Medulla oblongata (tissue), 1 donor: ENCODE measurements at regions not wholly inside any gene's neighbourhood (a gene's known extent, or its start where the extent isn't known, plus 50 kb on each side); places are given as distances from the start of the nearest gene placed in this dataset.

ENCODE experiments used
- DNase-seq: peaks from one replicate; pipeline ENCODE4 v3.0.0-alpha.2; 2015; ENCODE audit errors: extremely low spot score

GRCh38 chr2:18731666-18732065 is 142.3 kb upstream of the NT5C1B start:
- DNase-seq, result no peak

- no peak for DNase-seq
Measured at GRCh38 chr2:18724371-18725145, 135.2 kb upstream of the NT5C1B start.

- no peak for DNase-seq
Measured at GRCh38 chr2:18723219-18723618, 133.8 kb upstream of the NT5C1B start.

DNA sequence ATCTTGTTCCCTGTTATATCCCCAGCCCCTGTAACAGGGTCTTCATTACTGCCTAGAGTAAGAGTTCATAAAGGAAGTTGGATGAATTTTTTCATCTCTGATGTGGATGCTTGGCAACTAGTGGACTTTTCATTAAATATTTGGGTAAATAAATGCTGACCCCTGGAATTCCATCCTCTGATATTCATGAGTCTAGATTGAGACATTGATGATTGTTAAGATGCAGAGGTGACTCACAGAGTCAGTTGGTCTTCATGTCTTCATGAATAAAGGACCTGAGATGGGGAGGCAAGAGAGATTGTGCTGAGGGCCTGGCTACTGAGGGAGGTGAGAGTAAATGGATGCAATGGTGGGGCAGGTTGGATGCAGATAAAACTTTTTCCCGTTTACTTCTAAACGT is 132.7 kb upstream of the NT5C1B start:
- DNase-seq, result no peak

DNA sequence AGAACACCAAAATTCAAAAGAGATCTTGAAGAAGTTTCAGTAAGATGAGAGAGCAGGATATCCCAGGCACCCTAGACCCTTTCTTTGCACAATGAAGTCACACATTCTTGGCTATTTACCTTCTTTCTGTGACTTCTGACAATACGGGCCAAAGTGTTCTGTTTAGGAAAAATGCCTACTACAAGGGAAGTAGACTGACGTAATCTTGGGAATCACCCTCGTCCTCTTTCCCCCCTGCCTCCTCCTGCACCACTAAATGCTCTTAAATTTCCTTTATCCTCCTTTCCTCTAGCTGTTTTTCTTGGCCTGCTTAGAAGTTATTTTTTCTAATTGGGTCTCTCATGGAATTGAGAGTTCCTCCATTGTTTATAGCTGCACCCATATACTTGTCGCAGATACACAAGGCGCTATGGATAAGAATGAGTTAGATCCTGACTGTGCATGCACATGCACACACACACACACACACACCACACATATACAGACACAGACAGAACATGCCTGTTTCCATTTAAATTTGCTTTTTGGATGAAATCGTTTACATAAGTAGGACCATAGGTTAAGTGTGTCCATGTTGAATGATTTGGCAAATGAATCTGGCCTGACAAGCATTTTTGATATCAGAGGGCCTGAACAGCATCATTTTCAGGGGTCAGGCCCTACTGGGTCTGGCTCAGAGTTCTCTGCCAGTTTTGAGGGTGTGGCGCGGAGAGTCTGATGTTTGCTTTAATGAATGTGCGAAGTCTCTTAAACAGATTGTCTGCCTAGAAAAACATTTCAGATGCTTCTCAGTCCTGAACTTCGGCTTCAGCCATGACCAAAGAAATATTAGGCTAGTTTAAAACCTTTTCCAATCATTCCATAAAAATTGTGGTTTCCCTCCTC is 131.9 kb upstream of the NT5C1B start:
- DNase-seq, result no peak

GRCh38 chr2:18719978-18720775 is 130.8 kb upstream of the NT5C1B start:
- no peak for DNase-seq

- DNase-seq, result no peak
Measured at GRCh38 chr2:18708203-18708715, 118.9 kb upstream of the NT5C1B start.

GRCh38 chr2:18706001-18706400 is 116.6 kb upstream of the NT5C1B start:
- DNase-seq, result no peak

- no peak for DNase-seq
Measured at GRCh38 chr2:18704276-18704675, 114.9 kb upstream of the NT5C1B start.

GRCh38 chr2:18703555-18703954 is 114.2 kb upstream of the NT5C1B start:
- no peak for DNase-seq

- no peak for DNase-seq
Measured at GRCh38 chr2:18701981-18702380, 112.6 kb upstream of the NT5C1B start.

DNA sequence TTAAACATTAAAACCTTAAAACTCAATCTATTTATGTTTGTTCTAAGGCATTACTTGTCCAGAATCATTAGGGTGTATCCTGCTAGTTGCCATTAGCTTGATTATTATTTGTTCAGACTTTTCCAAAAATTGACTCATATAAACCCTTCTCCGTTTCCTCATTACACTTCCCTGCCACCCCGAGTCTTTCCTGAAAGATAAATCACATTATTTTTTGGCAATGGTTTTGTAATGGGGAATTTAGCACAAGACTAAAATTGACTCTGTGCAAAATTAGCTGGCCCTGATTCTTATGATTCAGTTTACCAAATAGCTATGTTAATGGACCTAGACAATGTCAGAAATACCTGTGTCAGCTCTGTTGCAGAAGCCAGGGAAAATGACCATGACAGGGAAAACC is 112.2 kb upstream of the NT5C1B start:
- DNase-seq, result no peak

DNA sequence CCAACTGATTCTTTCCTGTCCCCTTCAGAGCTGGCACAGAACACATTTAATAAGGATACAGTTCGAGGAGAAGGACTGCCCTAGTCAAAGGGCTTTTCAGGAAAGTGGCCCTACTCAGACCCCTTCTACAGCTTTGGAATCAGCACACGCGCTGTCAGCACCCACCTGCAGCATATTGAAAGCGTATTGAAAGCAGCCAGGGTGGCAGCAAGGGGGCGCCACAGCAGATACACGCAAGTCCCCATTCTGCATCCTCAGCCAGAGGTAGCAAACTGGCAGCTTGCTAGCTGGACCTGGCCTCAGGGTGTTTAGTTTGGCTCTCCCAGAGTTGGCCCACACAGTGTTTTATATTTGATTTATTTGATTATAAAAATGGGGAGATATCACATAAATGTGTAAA is 101.0 kb upstream of the NT5C1B start:
- DNase-seq, result no peak

DNA sequence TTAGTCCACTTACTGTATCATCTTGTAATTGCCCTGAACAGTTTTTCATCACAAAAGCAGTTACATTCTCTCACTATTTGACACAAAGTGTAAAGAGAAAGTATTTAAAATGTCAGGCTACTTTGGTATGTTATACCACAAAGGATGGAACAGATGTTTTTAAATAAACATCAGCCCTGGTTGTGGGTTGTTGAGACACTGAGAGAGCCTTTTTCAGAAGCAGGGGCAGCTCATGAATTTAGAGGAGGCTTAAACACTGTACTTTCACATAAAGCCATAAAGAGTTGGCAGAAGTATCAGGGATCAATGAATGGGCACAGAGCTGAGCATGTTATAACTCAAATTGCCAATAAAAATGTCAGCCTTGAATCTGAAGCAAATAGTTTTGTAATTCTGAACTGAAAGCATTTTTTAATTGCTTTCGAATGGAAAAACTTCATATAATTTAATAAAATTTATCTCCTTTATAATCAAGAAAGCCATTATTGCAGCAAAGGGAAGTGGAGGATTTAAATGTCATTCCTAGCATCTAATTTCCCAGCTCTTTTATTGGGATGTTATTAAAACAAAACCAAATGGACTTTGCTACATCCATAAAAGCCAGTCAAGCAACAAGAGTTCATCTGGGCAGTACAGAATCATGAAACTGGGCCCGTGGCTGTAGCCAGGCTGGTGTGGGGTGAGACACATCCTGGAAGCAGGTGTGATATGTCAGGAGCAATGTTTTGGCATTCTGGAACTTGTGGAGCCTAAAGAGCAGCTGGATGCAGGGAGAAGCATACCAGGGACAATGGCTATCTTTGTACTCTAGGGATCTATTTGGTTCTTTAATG is 95.1 kb upstream of the NT5C1B start:
- no peak for DNase-seq

DNA sequence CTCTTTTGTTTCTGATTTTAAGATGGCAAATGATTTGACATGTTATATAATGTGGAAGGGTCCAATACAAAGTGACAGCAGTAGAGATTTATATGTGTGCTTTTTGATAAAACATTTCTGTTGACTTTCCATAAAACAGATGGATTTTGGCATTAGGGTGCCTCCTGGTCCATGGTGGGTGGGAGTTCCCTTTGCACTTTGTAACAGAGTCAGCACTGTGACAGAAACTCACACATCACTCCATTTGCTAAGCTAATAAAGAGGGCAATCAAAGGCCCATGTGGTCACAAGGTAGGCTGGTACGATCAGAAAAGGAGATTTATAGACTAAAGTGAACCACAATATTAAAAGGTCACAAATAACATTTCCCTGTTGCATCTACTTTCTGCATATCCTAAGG is 93.3 kb upstream of the NT5C1B start:
- DNase-seq, result no peak

GRCh38 chr2:18677280-18677679 is 87.9 kb upstream of the NT5C1B start:
- no peak for DNase-seq

DNA sequence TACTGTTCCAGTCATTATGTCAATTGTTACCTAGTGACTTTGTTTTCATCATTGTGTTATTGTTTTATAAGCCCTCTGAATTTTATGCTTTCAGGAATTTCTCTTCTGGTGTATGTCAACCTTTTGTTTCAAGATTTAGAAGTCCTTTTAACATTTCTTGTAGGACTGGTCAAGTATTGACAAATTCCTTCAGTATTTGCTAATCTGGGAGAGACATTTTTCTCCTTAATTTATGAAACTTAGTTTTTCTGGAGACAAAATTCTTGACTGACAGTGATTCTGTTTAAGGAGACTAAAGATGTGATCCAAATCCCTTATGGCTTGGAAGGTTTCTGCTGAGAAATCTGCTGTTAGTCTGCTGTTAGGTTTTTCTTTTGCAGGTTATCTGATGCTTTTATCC is 84.9 kb upstream of the NT5C1B start:
- no peak for DNase-seq

GRCh38 chr2:18671363-18671762 is 82.0 kb upstream of the NT5C1B start:
- DNase-seq, result no peak

GRCh38 chr2:18668221-18668620 is 78.9 kb upstream of the NT5C1B start:
- DNase-seq, result no peak

DNA sequence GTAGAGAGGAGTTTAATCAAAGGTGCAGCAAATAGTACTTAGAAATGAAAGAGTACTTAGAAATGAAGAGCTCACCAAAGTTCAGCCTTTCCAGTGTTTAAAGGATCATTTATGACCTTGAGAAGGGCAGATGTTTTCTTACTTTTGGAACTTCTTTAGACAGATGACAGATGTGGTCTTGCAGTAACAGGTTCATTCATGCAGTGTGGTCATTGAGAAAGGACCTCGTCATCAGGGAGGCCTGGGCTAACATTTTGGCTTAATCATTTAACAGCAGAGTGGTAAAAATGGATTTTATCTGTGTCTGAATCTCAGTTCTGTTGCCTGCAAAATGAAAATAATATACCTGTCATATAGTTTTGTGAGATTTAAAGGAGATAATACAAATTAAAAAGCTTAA is 75.1 kb upstream of the NT5C1B start:
- no peak for DNase-seq

- DNase-seq, result no peak
Measured at GRCh38 chr2:18663861-18664260, 74.5 kb upstream of the NT5C1B start.
